Trophoblast cell (in vitro differentiated cells and primary cell): ENCODE measurements at regions not wholly inside any gene's neighbourhood (a gene's known extent, or its start where the extent isn't known, plus 50 kb on each side); places are given as distances from the start of the nearest gene placed in this dataset.
A peak's percentile ranks its signal among the peaks of the same experiment; 100 is the strongest.

ENCODE experiments used
- DNase-seq, 2 donors: peaks; one replicate each; pipeline ENCODE4 v3.0.0-alpha.2; 2016
- H2AFZ ChIP-seq: 2 replicates; pipeline ENCODE4 v1.6.1; 2013; ENCODE audit warnings: low read length, moderate library complexity, mild to moderate bottlenecking; ENCODE audit not compliant: insufficient read depth, poor library complexity
- H2AK5ac ChIP-seq: 2 replicates; pipeline ENCODE4 v1.6.1; 2013; ENCODE audit warnings: mild to moderate bottlenecking, low read length
- H2BK120ac ChIP-seq: 2 replicates; pipeline ENCODE4 v1.6.1; 2013; ENCODE audit warnings: low read length, mild to moderate bottlenecking, moderate library complexity; ENCODE audit not compliant: insufficient read depth, poor library complexity
- H2BK12ac ChIP-seq: 2 replicates; pipeline ENCODE4 v1.6.1; 2013; ENCODE audit warnings: mild to moderate bottlenecking, low read length, moderate library complexity
- H2BK5ac ChIP-seq: 2 replicates; pipeline ENCODE4 v1.6.1; 2013; ENCODE audit warnings: low read length, low read depth, moderate library complexity, mild to moderate bottlenecking; ENCODE audit not compliant: poor library complexity
- H3K14ac ChIP-seq: 2 replicates; pipeline ENCODE4 v1.6.1; 2013; ENCODE audit warnings: mild to moderate bottlenecking, low read length
- H3K18ac ChIP-seq: 2 replicates; pipeline ENCODE4 v1.6.1; 2013; ENCODE audit warnings: mild to moderate bottlenecking, low read length
- H3K23ac ChIP-seq: 2 replicates; pipeline ENCODE4 v1.6.1; 2013; ENCODE audit warnings: low read length
- H3K27ac ChIP-seq: 2 replicates; pipeline ENCODE4 v1.5.1; 2013; ENCODE audit warnings: low read depth, mild to moderate bottlenecking, inconsistent platforms, low read length, moderate library complexity
- H3K27me3 ChIP-seq: 2 replicates; pipeline ENCODE4 v1.6.1; 2013; ENCODE audit warnings: inconsistent platforms, mild to moderate bottlenecking, low read length, moderate library complexity; ENCODE audit not compliant: insufficient read depth
- H3K36me3 ChIP-seq, 2 experiments: 1 replicate in 1 of 2; 2 replicates in 1 of 2; pipeline ENCODE4 v1.6.1; 2013; ENCODE audit warnings: low read length in 2 of 2, mild to moderate bottlenecking in 2 of 2, moderate library complexity in 1 of 2; ENCODE audit not compliant: insufficient read depth in 2 of 2, control insufficient read depth in 1 of 2
- H3K4ac ChIP-seq: 2 replicates; pipeline ENCODE4 v1.6.1; 2013; ENCODE audit warnings: low read depth, mild to moderate bottlenecking, low read length, moderate library complexity
- H3K4me1 ChIP-seq, 2 experiments: 1 replicate in 1 of 2; 2 replicates in 1 of 2; pipeline ENCODE4 v1.6.1; 2013; ENCODE audit warnings: low read length in 2 of 2, mild to moderate bottlenecking in 2 of 2, moderate library complexity in 1 of 2; ENCODE audit not compliant: insufficient read depth in 2 of 2, control insufficient read depth in 1 of 2
- H3K4me2 ChIP-seq: 2 replicates; pipeline ENCODE4 v1.6.1; 2013; ENCODE audit warnings: inconsistent platforms, mild to moderate bottlenecking, low read length, moderate library complexity
- H3K4me3 ChIP-seq: 2 replicates; pipeline ENCODE4 v1.5.1; 2013; ENCODE audit warnings: mild to moderate bottlenecking, low read depth, low read length, inconsistent platforms
- H3K79me1 ChIP-seq: one replicate; pipeline ENCODE4 v1.6.1; 2013; ENCODE audit warnings: low read length
- H3K79me2 ChIP-seq: 2 replicates; pipeline ENCODE4 v1.6.1; 2013; ENCODE audit warnings: low read length, mild to moderate bottlenecking; ENCODE audit not compliant: control insufficient read depth, insufficient read depth, poor library complexity
- H3K9ac ChIP-seq: 2 replicates; pipeline ENCODE4 v1.6.1; 2013; ENCODE audit warnings: mild to moderate bottlenecking, low read length
- H3K9me3 ChIP-seq: 2 replicates; pipeline ENCODE4 v1.6.1; 2013; ENCODE audit warnings: low read depth, mild to moderate bottlenecking, control low read depth, inconsistent platforms, low read length; ENCODE audit not compliant: insufficient read depth
- H4K12ac ChIP-seq: 2 replicates; pipeline ENCODE4 v1.6.1; 2013; ENCODE audit warnings: low read depth, mild to moderate bottlenecking, low read length, moderate library complexity
- H4K8ac ChIP-seq: 2 replicates; pipeline ENCODE4 v1.6.1; 2013; ENCODE audit warnings: low read depth, mild to moderate bottlenecking, low read length, moderate library complexity
- H4K91ac ChIP-seq: one replicate; pipeline ENCODE4 v1.6.1; 2013; ENCODE audit warnings: low read depth, mild to moderate bottlenecking, low read length, moderate library complexity
- WGBS: extraction: QIAGEN DNeasy Blood & Tissue Kit; methylation state at CpG from one replicate; pipeline ENCODE4 v1.1.7; 2013; ENCODE audit warnings: missing lambda C conversion rate; ENCODE audit not compliant: insufficient read length, insufficient coverage; ENCODE audit errors: extremely low coverage; 5-methylcytosine and 5-hydroxymethylcytosine counted together

GRCh38 chr16:17926866-17927399 lies 409.6 kb downstream of the NPIPA8 start:
- no peaks in the 10 kb centered on the region for H3K9me3 ChIP-seq
- WGBS: no CpG with 5 or more reads among the region's 4 CpGs
- no peak overlapping the region for H3K4ac ChIP-seq
- H3K27ac ChIP-seq: no peak overlapping the region
- H3K14ac ChIP-seq: no peak overlapping the region
- H3K4me1 ChIP-seq: no peaks in the 10 kb centered on the region
- no peak overlapping the region for H3K4me2 ChIP-seq
- no peak for DNase-seq
- H3K36me3 ChIP-seq: no peaks in the 10 kb centered on the region
- H3K9ac ChIP-seq: no peak overlapping the region
- no peak overlapping the region for H2AK5ac ChIP-seq
- no peak overlapping the region for H2BK5ac ChIP-seq
- H3K4me3 ChIP-seq: no peak overlapping the region
- no peak overlapping the region for H2BK12ac ChIP-seq
- H2AFZ ChIP-seq: no peak overlapping the region
- no peaks in the 10 kb centered on the region for H3K79me1 ChIP-seq
- H3K79me2 ChIP-seq: no peaks in the 10 kb centered on the region
- H4K91ac ChIP-seq: no peak overlapping the region
- no peak overlapping the region for H2BK120ac ChIP-seq
- H4K12ac ChIP-seq: no peak overlapping the region
- H3K18ac ChIP-seq: no peak overlapping the region
- no peaks in the 10 kb centered on the region for H3K27me3 ChIP-seq
- no peak overlapping the region for H3K23ac ChIP-seq
- no peak overlapping the region for H4K8ac ChIP-seq

- no peaks in the 10 kb centered on the region for H3K9me3 ChIP-seq
- no peak overlapping the region for H3K4ac ChIP-seq
- no CpG with 5 or more reads among the region's 5 CpGs for WGBS
Measured at GRCh38 chr16:17926461-17926860, 410.1 kb downstream of the NPIPA8 start.

GRCh38 chr16:17925761-17926160 lies 410.8 kb downstream of the NPIPA8 start:
- Histone ChIP-seq H3K27ac (no peak overlapping the region), H3K18ac (no peak overlapping the region), H3K4me2 (no peak overlapping the region), H3K27me3 (no peaks in the 10 kb centered on the region), H3K36me3 (no peaks in the 10 kb centered on the region), H2BK12ac (no peak overlapping the region), H2BK120ac (no peak overlapping the region), H4K8ac (no peak overlapping the region), H3K14ac (no peak overlapping the region), H3K4me3 (no peak overlapping the region), H3K4me1 (no peaks in the 10 kb centered on the region), H3K9ac (no peak overlapping the region), H4K91ac (no peak overlapping the region), H2AK5ac (no peak overlapping the region), H3K79me2 (no peaks in the 10 kb centered on the region), H3K23ac (no peak overlapping the region), H2AFZ (no peak overlapping the region), H3K4ac (no peak overlapping the region), H2BK5ac (no peak overlapping the region), H3K79me1 (no peaks in the 10 kb centered on the region), H4K12ac (no peak overlapping the region), H3K9me3 (no peaks in the 10 kb centered on the region)
- whole genome bisulfite sequencing: no CpG with 5 or more reads among the region's 6 CpGs
- no peak for DNase-seq

More at GRCh38 chr16:17926461-17926860, 410.1 kb downstream of the NPIPA8 start:
- DNase-seq: no peak
- H2BK120ac ChIP-seq: no peak overlapping the region
- H4K91ac ChIP-seq: no peak overlapping the region
- H3K14ac ChIP-seq: no peak overlapping the region
- no peak overlapping the region for H3K27ac ChIP-seq
- no peaks in the 10 kb centered on the region for H3K4me1 ChIP-seq
- H3K9ac ChIP-seq: no peak overlapping the region
- H2AK5ac ChIP-seq: no peak overlapping the region
- no peaks in the 10 kb centered on the region for H3K79me2 ChIP-seq
- no peak overlapping the region for H4K12ac ChIP-seq
- H2BK12ac ChIP-seq: no peak overlapping the region
- H4K8ac ChIP-seq: no peak overlapping the region
- no peak overlapping the region for H3K4me3 ChIP-seq
- no peaks in the 10 kb centered on the region for H3K36me3 ChIP-seq
- H2AFZ ChIP-seq: no peak overlapping the region
- no peak overlapping the region for H3K18ac ChIP-seq
- no peak overlapping the region for H3K4me2 ChIP-seq
- no peak overlapping the region for H3K23ac ChIP-seq
- no peaks in the 10 kb centered on the region for H3K79me1 ChIP-seq
- no peaks in the 10 kb centered on the region for H3K27me3 ChIP-seq
- H2BK5ac ChIP-seq: no peak overlapping the region

GRCh38 chr16:17921357-17921978 lies 415.1 kb downstream of the NPIPA8 start:
- H3K4me1 ChIP-seq: no peaks in the 10 kb centered on the region
- H4K8ac ChIP-seq: no peak overlapping the region
- no peak overlapping the region for H3K18ac ChIP-seq
- no peak overlapping the region for H3K14ac ChIP-seq
- no peak overlapping the region for H2BK12ac ChIP-seq
- peak in 1 of 2 donors; percentile 32 for DNase-seq
- no peak overlapping the region for H3K4me2 ChIP-seq
- H2AFZ ChIP-seq: no peak overlapping the region
- no peak overlapping the region for H4K91ac ChIP-seq
- H3K4ac ChIP-seq: no peak overlapping the region
- H2AK5ac ChIP-seq: no peak overlapping the region
- peak overlapping the region; percentile 95 for H3K23ac ChIP-seq
- no peaks in the 10 kb centered on the region for H3K36me3 ChIP-seq
- no peak overlapping the region for H3K4me3 ChIP-seq
- no peaks in the 10 kb centered on the region for H3K27me3 ChIP-seq
- no peaks in the 10 kb centered on the region for H3K79me2 ChIP-seq
- H3K27ac ChIP-seq: no peak overlapping the region
- no peaks in the 10 kb centered on the region for H3K79me1 ChIP-seq
- H3K9me3 ChIP-seq: no peaks in the 10 kb centered on the region
- no peak overlapping the region for H4K12ac ChIP-seq
- no CpG with 5 or more reads among the region's 2 CpGs for WGBS
- H2BK5ac ChIP-seq: no peak overlapping the region
- H3K9ac ChIP-seq: peak overlapping the region; percentile 53
- no peak overlapping the region for H2BK120ac ChIP-seq
